ENCODE measurements at regions not wholly inside any gene's neighbourhood (a gene's known extent, or its start where the extent isn't known, plus 50 kb on each side); places are given as distances from the start of the nearest gene placed in this dataset.
"Not testable (repeated sequence)": the region's sequence is repeated elsewhere in the genome, so short reads cannot be mapped to it uniquely, and the experiment has no call there.

GRCh38 chr6:53426117-53426516, 77.4 kb upstream of the ELOVL5 start:
- Histone ChIP-seq H3K9me3 (ENCODE audit: control insufficient read depth in 4 of 4, insufficient read depth in 3 of 4, low read length in 3 of 4) (peaks cover 0 to 1% (median 0%) of the 10 kb centered on the region in 4 donors), H3K9ac (ENCODE audit: insufficient read depth in 1 of 2, low read length in 2 of 2) (no peak overlapping the region), H3K27ac (ENCODE audit: low read depth in 1 of 2, low read length in 1 of 2) (no peak overlapping the region), H3K27me3 (ENCODE audit: control insufficient read depth in 3 of 3, insufficient read depth in 3 of 3, low read length in 2 of 3) (no peaks in the 10 kb centered on the region), H3K4me1 (ENCODE audit: control insufficient read depth in 5 of 5, insufficient read depth in 5 of 5, low read length in 5 of 5) (peaks cover 0 to 1% (median 0%) of the 10 kb centered on the region in 5 donors), H3K4me3 (no peak overlapping the region), H3K36me3 (ENCODE audit: control insufficient read depth in 4 of 4, insufficient read depth in 4 of 4, low read length in 4 of 4) (no peaks in the 10 kb centered on the region)
- DNase-seq: no peak
- no peak for TF ChIP-seq CTCF (IDR thresholded peaks at IDR 0.05; ENCODE audit: control extremely low read depth, extremely low read depth)
- 91 to 95% methylated on average over 3 of the region's 3 CpGs for WGBS, 2 donors
- ATAC-seq (ENCODE audit: insufficient read depth, low FRiP score): no peak

GRCh38 chr6:53424976-53425718, 76.4 kb upstream of the ELOVL5 start:
- 87 to 90% methylated on average over 9 of the region's 9 CpGs for WGBS, 2 donors
- H3K36me3 ChIP-seq (ENCODE audit: control insufficient read depth in 4 of 4, insufficient read depth in 4 of 4, low read length in 4 of 4): no peaks in the 10 kb centered on the region
- peaks cover 0 to 1% (median 0%) of the 10 kb centered on the region in 5 donors for H3K4me1 ChIP-seq (ENCODE audit: control insufficient read depth in 5 of 5, insufficient read depth in 5 of 5, low read length in 5 of 5)
- no peak for ATAC-seq (ENCODE audit: insufficient read depth, low FRiP score)
- H3K9ac ChIP-seq (ENCODE audit: insufficient read depth in 1 of 2, low read length in 2 of 2): no peak overlapping the region
- H3K27ac ChIP-seq (ENCODE audit: low read depth in 1 of 2, low read length in 1 of 2): no peak overlapping the region
- H3K27me3 ChIP-seq (ENCODE audit: control insufficient read depth in 3 of 3, insufficient read depth in 3 of 3, low read length in 2 of 3): no peaks in the 10 kb centered on the region
- no peak for DNase-seq
- no peak for TF ChIP-seq CTCF (IDR thresholded peaks at IDR 0.05; ENCODE audit: control extremely low read depth, extremely low read depth)
- no peak overlapping the region for H3K4me3 ChIP-seq
- H3K9me3 ChIP-seq (ENCODE audit: control insufficient read depth in 4 of 4, insufficient read depth in 3 of 4, low read length in 3 of 4): peaks cover 0 to 1% (median 0%) of the 10 kb centered on the region in 4 donors

- H3K9ac ChIP-seq (ENCODE audit: insufficient read depth in 1 of 2, low read length in 2 of 2): no peak overlapping the region
- peaks cover 0 to 1% (median 0%) of the 10 kb centered on the region in 4 donors for H3K9me3 ChIP-seq (ENCODE audit: control insufficient read depth in 4 of 4, insufficient read depth in 3 of 4, low read length in 3 of 4)
- ATAC-seq (ENCODE audit: insufficient read depth, low FRiP score) (no peak), DNase-seq (no peak)
- no peak overlapping the region for H3K4me3 ChIP-seq
- TF ChIP-seq CTCF (IDR thresholded peaks at IDR 0.05; ENCODE audit: control extremely low read depth, extremely low read depth): no peak
- no peak overlapping the region for H3K27ac ChIP-seq (ENCODE audit: low read depth in 1 of 2, low read length in 1 of 2)
- H3K27me3 ChIP-seq (ENCODE audit: control insufficient read depth in 3 of 3, insufficient read depth in 3 of 3, low read length in 2 of 3): no peaks in the 10 kb centered on the region
- peaks cover 0 to 1% (median 0%) of the 10 kb centered on the region in 5 donors for H3K4me1 ChIP-seq (ENCODE audit: control insufficient read depth in 5 of 5, insufficient read depth in 5 of 5, low read length in 5 of 5)
- H3K36me3 ChIP-seq (ENCODE audit: control insufficient read depth in 4 of 4, insufficient read depth in 4 of 4, low read length in 4 of 4): no peaks in the 10 kb centered on the region
Measured at GRCh38 chr6:53424300-53424699, 75.5 kb upstream of the ELOVL5 start.

- not testable (repeated sequence) for H3K36me3 ChIP-seq (ENCODE audit: control insufficient read depth in 4 of 4, insufficient read depth in 4 of 4, low read length in 4 of 4); H3K9me3 ChIP-seq (ENCODE audit: control insufficient read depth in 4 of 4, insufficient read depth in 3 of 4, low read length in 3 of 4); DNase-seq; H3K4me1 ChIP-seq (ENCODE audit: control insufficient read depth in 5 of 5, insufficient read depth in 5 of 5, low read length in 5 of 5); H3K4me3 ChIP-seq; ATAC-seq (ENCODE audit: insufficient read depth, low FRiP score); H3K27me3 ChIP-seq (ENCODE audit: control insufficient read depth in 3 of 3, insufficient read depth in 3 of 3, low read length in 2 of 3); H3K9ac ChIP-seq (ENCODE audit: insufficient read depth in 1 of 2, low read length in 2 of 2); H3K27ac ChIP-seq (ENCODE audit: low read depth in 1 of 2, low read length in 1 of 2)
Measured at GRCh38 chr6:53423560-53423959, 74.8 kb upstream of the ELOVL5 start.
